K562 (cell line): ENCODE measurements at regions not wholly inside any gene's neighbourhood (a gene's known extent, or its start where the extent isn't known, plus 50 kb on each side); places are given as distances from the start of the nearest gene placed in this dataset.

Experiments used
- ATAC-seq: fragments of 200-7000 bp; cut with Tn5 transposase; 3 replicates; pipeline ENCODE4 v1.9.1; 2020; ENCODE audit warnings: moderate library complexity
- BruUV-seq: library from RNA; stranded (reverse); fragments of 400-500 nt; replicated peaks from 2 replicates; lab custom pipeline; 2021; lab: Mats Ljungman, UMichigan
- CTCF ChIA-PET: fragments of 300-600 bp; formaldehyde crosslinking; extraction: SDS; loops from one replicate; lab custom pipeline; 2021; ENCODE audit warnings: low intra/inter-chr PET ratio; lab: Yijun Ruan, JAX
- POLR2A ChIA-PET: fragments of 300-600, 350-650 bp; sonication (Branson Sonifier 250); formaldehyde crosslinking; extraction: SDS; loops from one replicate; lab custom pipeline; 2021; ENCODE audit warnings: antibody characterized with exemption, inconsistent platforms; lab: Yijun Ruan, JAX
- DNase-seq, 4 experiments: peaks; one replicate each; pipeline versions ENCODE4 v3.0.0 to v3.0.0-alpha.2; 2011 to 2018; ENCODE audit warnings: low spot score in 3 of 4, mixed read lengths in 3 of 4; ENCODE audit errors: extremely low read depth in 1 of 4
- FAIRE-seq: peaks from 2 replicates; lab custom pipeline; 2011; peaks lifted over from hg19 to GRCh38; lab: Jason Lieb, UNC
- H2AFZ ChIP-seq: 2 replicates; pipeline ENCODE4 v1.6.0; 2011; ENCODE audit warnings: low read depth, low read length, control low read depth, inconsistent platforms
- H3K27ac ChIP-seq: fragments of 200-600 bp; 3 replicates; pipeline ENCODE4 v1.8.0; 2011; ENCODE audit warnings: low read depth, mild to moderate bottlenecking, control low read depth, inconsistent platforms, low read length, moderate library complexity, mixed read lengths; ENCODE audit errors: extremely low read depth
- H3K27me3 ChIP-seq, 2 experiments: fragments of 300-600 bp in 1 of 2; 2 replicates in 1 of 2; 3 replicates in 1 of 2; pipeline versions ENCODE4 v1.6.0 to v1.8.0; 2011; ENCODE audit warnings: inconsistent platforms in 2 of 2, low read length in 2 of 2, mild to moderate bottlenecking in 1 of 2, mixed read lengths in 1 of 2, moderate library complexity in 1 of 2; ENCODE audit not compliant: control insufficient read depth in 2 of 2, insufficient read depth in 2 of 2
- H3K36me3 ChIP-seq: fragments of 300-600 bp; 3 replicates; pipeline ENCODE4 v1.8.0; 2011; ENCODE audit warnings: mild to moderate bottlenecking, low read length, inconsistent platforms; ENCODE audit not compliant: control insufficient read depth, insufficient read depth
- H3K4me1 ChIP-seq, 2 experiments: fragments of 200-600 bp in 1 of 2; replicated peaks in 1 of 2; 2 replicates in 1 of 2; 3 replicates in 1 of 2; pipeline versions ENCODE4 v1.5.1 to v1.8.0; 2011; ENCODE audit warnings: inconsistent platforms in 2 of 2, low read length in 2 of 2, mild to moderate bottlenecking in 1 of 2, mixed read lengths in 1 of 2, moderate library complexity in 1 of 2; ENCODE audit not compliant: control insufficient read depth in 2 of 2, insufficient read depth in 2 of 2
- H3K4me2 ChIP-seq: 2 replicates; pipeline ENCODE4 v1.6.1; 2011; ENCODE audit warnings: low read length, control low read depth, inconsistent platforms, mixed read lengths; ENCODE audit not compliant: insufficient read depth
- H3K4me3 ChIP-seq: fragments of 200-600 bp; sonication (generic), shearing (Covaris generic); 2 replicates; pipeline ENCODE4 v1.5.1; 2016; ENCODE audit warnings: control low read depth, inconsistent platforms
- H3K79me2 ChIP-seq: fragments of 200-600 bp; 3 replicates; pipeline ENCODE4 v1.8.0; 2011; ENCODE audit warnings: low read length, inconsistent platforms; ENCODE audit not compliant: control insufficient read depth, insufficient read depth
- H3K9ac ChIP-seq, 2 experiments: 2 replicates each; pipeline versions ENCODE4 v1.6.0 to v1.6.1; 2011; ENCODE audit warnings: low read depth in 2 of 2, low read length in 2 of 2, control low read depth in 1 of 2, inconsistent platforms in 1 of 2, mild to moderate bottlenecking in 1 of 2, mixed read lengths in 1 of 2; ENCODE audit not compliant: insufficient read depth in 1 of 2
- H3K9me1 ChIP-seq: one replicate; pipeline ENCODE4 v1.6.0; 2011; ENCODE audit warnings: inconsistent platforms, mild to moderate bottlenecking, low read length, moderate library complexity; ENCODE audit not compliant: control insufficient read depth, insufficient read depth
- H3K9me3 ChIP-seq: replicated peaks from 2 replicates; pipeline ENCODE4 v1.5.1; 2011; ENCODE audit warnings: low read depth, low read length, inconsistent platforms; ENCODE audit not compliant: control insufficient read depth, insufficient read depth
- H4K20me1 ChIP-seq: replicated peaks from 2 replicates; pipeline ENCODE4 v1.6.1; 2011; ENCODE audit warnings: low read length, inconsistent platforms, mixed read lengths; ENCODE audit not compliant: control insufficient read depth, insufficient read depth
- CHD2 ChIP-seq: IDR thresholded peaks from 2 replicates; pipeline ENCODE4 v1.6.1; 2011; ENCODE audit warnings: low read depth, low read length
- CREB3 ChIP-seq: fragments of 450-650 bp; conservative IDR thresholded peaks from 2 replicates; pipeline ENCODE4 v1.6.1; 2016; ENCODE audit warnings: missing genetic modification characterization, low read depth, mild to moderate bottlenecking, missing compliant biosample characterization, moderate library complexity
- FOXA1 ChIP-seq: fragments of 450-650 bp; IDR thresholded peaks from 2 replicates; pipeline ENCODE4 v1.6.1; 2016; ENCODE audit warnings: mild to moderate bottlenecking, borderline replicate concordance
- FOXK1 ChIP-seq: sonication (generic); formaldehyde crosslinking; IDR thresholded peaks from 2 replicates; pipeline ENCODE4 v1.8.0; 2022; ENCODE audit warnings: missing genetic modification reagents, mild to moderate bottlenecking, borderline replicate concordance
- GABPB1 ChIP-seq: sonication (generic); formaldehyde crosslinking; IDR thresholded peaks from 2 replicates; pipeline ENCODE4 v1.8.0; 2022; ENCODE audit warnings: mild to moderate bottlenecking, missing genetic modification reagents
- IRF9 ChIP-seq: fragments of 450-650 bp; IDR thresholded peaks from 2 replicates; pipeline ENCODE4 v1.6.1; 2016; ENCODE audit warnings: missing biosample characterization, missing genetic modification characterization
- MIER1 ChIP-seq: fragments of 450-650 bp; IDR thresholded peaks from 2 replicates; pipeline ENCODE4 v1.6.1; 2016; ENCODE audit warnings: antibody characterized with exemption, mild to moderate bottlenecking, low read depth
- NCOA2 ChIP-seq, 2 experiments: fragments of 450-650 bp; IDR thresholded peaks; 2 replicates each; pipeline ENCODE4 v1.6.1; 2018; ENCODE audit warnings: mild to moderate bottlenecking in 2 of 2, moderate library complexity in 1 of 2; ENCODE audit not compliant: partially characterized antibody in 2 of 2
- SP1 ChIP-seq: sonication (generic); formaldehyde crosslinking; IDR thresholded peaks from 2 replicates; pipeline ENCODE4 v1.8.1; 2022; ENCODE audit warnings: mild to moderate bottlenecking, missing genetic modification reagents
- ZBTB9 ChIP-seq: fragments of 450-650 bp; formaldehyde crosslinking; IDR thresholded peaks from 2 replicates; pipeline ENCODE4 v1.4.0; 2020; ENCODE audit warnings: mild to moderate bottlenecking, moderate library complexity
- ZNF449 ChIP-seq: fragments of 250-450 bp; sonication (Bioruptor Pico); IDR thresholded peaks from 2 replicates; pipeline ENCODE4 v1.8.0; 2022; ENCODE audit warnings: moderate library complexity, mild to moderate bottlenecking, inconsistent platforms
- ZNF609 ChIP-seq: sonication (generic); formaldehyde crosslinking; IDR thresholded peaks from 2 replicates; pipeline ENCODE4 v1.8.1; 2023; ENCODE audit warnings: missing genetic modification reagents, mild to moderate bottlenecking, borderline replicate concordance
- WGBS: fragments of 100-300 bp; shearing (Covaris generic); methylation state at CpG from one replicate; pipeline ENCODE4 v1.1.6; 2016; ENCODE audit warnings: low coverage, mixed read lengths; ENCODE audit not compliant: insufficient coverage; ENCODE audit errors: missing lambda C conversion rate; 5-methylcytosine and 5-hydroxymethylcytosine counted together
- in situ Hi-C: fragments of 300-500 bp; cut with MboI; formaldehyde crosslinking; loops from 4 replicates; pipeline ENCODE4 v1.15.0; 2018; ENCODE audit warnings: inconsistent platforms, mixed read lengths
- intact Hi-C: fragments of 100-400 bp; cut with micrococcal nuclease; formaldehyde crosslinking; loops from 2 replicates; pipeline ENCODE4 v1.14.2; 2022

GRCh38 chr6:27144740-27145079 is 102.8 kb upstream of the PRSS16 start:
- H3K9me3 ChIP-seq = no peaks in the 10 kb centered on the region
- CTCF ChIA-PET = no interaction called here
- peaks cover 29% of the 10 kb centered on the region for H4K20me1 ChIP-seq
- POLR2A ChIA-PET = interaction anchor here (0.7 to 10.6 kb wide), 15 partner anchors 7 to 987 kb away, joined by 3 to 726 read pairs (median 31); a partner anchor contains a TSS
- no peak; the same call in 2 of the 3 replicates for ATAC-seq
- no peak for FAIRE-seq
- H3K9ac ChIP-seq = peak overlapping the region; percentile 91 to 93
- intact Hi-C loops (loop anchor here (10.0 kb wide), 1 partner anchor 860 kb away; a partner anchor contains a TSS), in situ Hi-C loops (loop anchor here (5.0 kb wide), 1 partner anchor 748 kb away; a partner anchor contains a TSS)
- no TSS peak for BruUV-seq
- H3K27ac ChIP-seq = peak overlapping the region; percentile 93
- H3K4me2 ChIP-seq = peak overlapping the region; percentile 98
- H2AFZ ChIP-seq = no peak overlapping the region
- H3K4me3 ChIP-seq = peak overlapping the region; percentile 71
- DNase-seq = peak in 1 of 4 experiments; percentile 65
- no peaks in the 10 kb centered on the region for H3K27me3 ChIP-seq
- peaks cover 59% of the 10 kb centered on the region for H3K36me3 ChIP-seq
- H3K79me2 ChIP-seq = peaks cover 91% of the 10 kb centered on the region
- 3% methylated on average over 6 of the region's 6 CpGs for WGBS
- H3K4me1 ChIP-seq = peaks cover 4 to 13% of the 10 kb centered on the region in 2 experiments
- no peaks in the 10 kb centered on the region for H3K9me1 ChIP-seq
- TF ChIP-seq SP1 (CRISPR knock-in tag) = peak; percentile 55; the same call in 1 of the 2 replicates
- 0 out of 2 replicates have a peak, but pooled peaks have one; percentile 21 for TF ChIP-seq ZBTB9 (CRISPR knock-in tag)
- TF ChIP-seq ZNF609 = peak; percentile 39; the same call in 1 of the 2 replicates
- TF ChIP-seq CHD2 = no peak
- TF ChIP-seq FOXA1 = no peak
- no peak for TF ChIP-seq FOXK1 (CRISPR knock-in tag)
- TF ChIP-seq CREB3 (tag) = no peak
- TF ChIP-seq GABPB1 (CRISPR knock-in tag) = no peak
- TF ChIP-seq IRF9 = no peak
- TF ChIP-seq MIER1 = no peak
- no peak for TF ChIP-seq NCOA2 (IDR thresholded peaks at IDR 0.05; ENCODE audit: partially characterized antibody in 2 of 2)
- 0 out of 2 replicates have a peak, but pooled peaks have one; percentile 44 for TF ChIP-seq ZNF449 (CRISPR knock-in tag)
